SK-N-SH treated with all-trans-retinoic acid at 6 μM for 48 hours (cell line): ENCODE measurements at regions not wholly inside any gene's neighbourhood (a gene's known extent, or its start where the extent isn't known, plus 50 kb on each side); places are given as distances from the start of the nearest gene placed in this dataset.

Experiments used
- ATAC-seq: fragments of 200-7000 bp; cut with Tn5 transposase; 3 replicates; pipeline ENCODE4 v1.9.1; 2020; ENCODE audit warnings: mild to moderate bottlenecking, moderate library complexity
- CREB5 ChIP-seq: fragments of 250-450 bp; sonication (Bioruptor Pico); IDR thresholded peaks from 2 replicates; pipeline ENCODE4 v1.5.1; 2020; ENCODE audit warnings: low read depth, mild to moderate bottlenecking, moderate library complexity
- CSDC2 ChIP-seq: fragments of 250-450 bp; sonication (Bioruptor Pico); IDR thresholded peaks from 2 replicates; pipeline ENCODE4 v1.5.0; 2020; ENCODE audit warnings: mild to moderate bottlenecking, moderate library complexity
- CSRNP3 ChIP-seq: fragments of 250-450 bp; sonication (Bioruptor Pico); IDR thresholded peaks from 2 replicates; pipeline ENCODE4 v1.5.1; 2021; ENCODE audit warnings: mild to moderate bottlenecking, moderate library complexity
- ESRRG ChIP-seq: fragments of 250-450 bp; sonication (Bioruptor Pico); IDR thresholded peaks from 2 replicates; pipeline ENCODE4 v1.6.1; 2021; ENCODE audit warnings: mild to moderate bottlenecking
- GLIS3 ChIP-seq: fragments of 250-450 bp; sonication (Bioruptor Pico); IDR thresholded peaks from 2 replicates; pipeline ENCODE4 v1.5.0; 2020; ENCODE audit warnings: mild to moderate bottlenecking, moderate library complexity
- ISL1 ChIP-seq: fragments of 250-450 bp; sonication (Bioruptor Pico); IDR thresholded peaks from 2 replicates; pipeline ENCODE4 v2.1.2; 2022; ENCODE audit warnings: mild to moderate bottlenecking, moderate library complexity
- POU6F1 ChIP-seq: fragments of 250-450 bp; sonication (Bioruptor Pico); IDR thresholded peaks from 2 replicates; pipeline ENCODE4 v1.8.0; 2021; ENCODE audit warnings: low read depth, mild to moderate bottlenecking, moderate library complexity, borderline replicate concordance
- PPARA ChIP-seq: fragments of 250-450 bp; sonication (Bioruptor Pico); IDR thresholded peaks from 2 replicates; pipeline ENCODE4 v1.5.0; 2020; ENCODE audit warnings: mild to moderate bottlenecking, borderline replicate concordance
- RARB ChIP-seq: fragments of 250-450 bp; sonication (Bioruptor Pico); IDR thresholded peaks from 2 replicates; pipeline ENCODE4 v1.8.0; 2021; ENCODE audit warnings: mild to moderate bottlenecking, moderate library complexity
- SNAI2 ChIP-seq: fragments of 250-450 bp; sonication (Bioruptor Pico); IDR thresholded peaks from 2 replicates; pipeline ENCODE4 v1.5.0; 2020; ENCODE audit warnings: mild to moderate bottlenecking, moderate library complexity
- TCF4 ChIP-seq: fragments of 250-450 bp; sonication (Bioruptor Pico); IDR thresholded peaks from 2 replicates; pipeline ENCODE4 v1.8.0; 2021; ENCODE audit warnings: mild to moderate bottlenecking, moderate library complexity, borderline replicate concordance
- TOX ChIP-seq: fragments of 250-450 bp; sonication (Bioruptor Pico); IDR thresholded peaks from 2 replicates; pipeline ENCODE4 v1.8.0; 2021; ENCODE audit warnings: mild to moderate bottlenecking, moderate library complexity, borderline replicate concordance
- TSHZ2 ChIP-seq: fragments of 250-450 bp; sonication (Bioruptor Pico); IDR thresholded peaks from 2 replicates; pipeline ENCODE4 v1.5.0; 2020; ENCODE audit warnings: mild to moderate bottlenecking, moderate library complexity
- ZC3H10 ChIP-seq: fragments of 250-450 bp; sonication (Bioruptor Pico); IDR thresholded peaks from 2 replicates; pipeline ENCODE4 v1.5.1; 2021; ENCODE audit warnings: mild to moderate bottlenecking, moderate library complexity
- ZFP3 ChIP-seq: fragments of 250-450 bp; sonication (Bioruptor Pico); IDR thresholded peaks from 2 replicates; pipeline ENCODE4 v1.5.0; 2020; ENCODE audit warnings: mild to moderate bottlenecking, moderate library complexity
- ZFP30 ChIP-seq: fragments of 450-650 bp; formaldehyde crosslinking; IDR thresholded peaks from 2 replicates; pipeline ENCODE4 v1.5.0; 2022; ENCODE audit warnings: mild to moderate bottlenecking, moderate library complexity
- ZNF70 ChIP-seq: fragments of 450-650 bp; formaldehyde crosslinking; IDR thresholded peaks from 2 replicates; pipeline ENCODE4 v1.5.0; 2020; ENCODE audit warnings: mild to moderate bottlenecking, moderate library complexity
- ZNF8 ChIP-seq: fragments of 450-650 bp; formaldehyde crosslinking; IDR thresholded peaks from 2 replicates; pipeline ENCODE4 v1.5.0; 2020; ENCODE audit warnings: mild to moderate bottlenecking, moderate library complexity

- TF ChIP-seq CREB5 (CRISPR knock-in tag) (no peak), SNAI2 (CRISPR knock-in tag) (no peak), RARB (CRISPR knock-in tag) (no peak), ESRRG (CRISPR knock-in tag) (no peak)
These were observed 110.9 kb upstream of the PKDCC start (continued) for GRCh38 chr2:41936771-41937463.

- TF ChIP-seq SNAI2 (CRISPR knock-in tag) = no peak
- no peak for TF ChIP-seq PPARA (CRISPR knock-in tag)
- TF ChIP-seq TSHZ2 (CRISPR knock-in tag) = no peak
- TF ChIP-seq POU6F1 (CRISPR knock-in tag) = no peak
- TF ChIP-seq ISL1 (CRISPR knock-in tag) = no peak
- no peak for TF ChIP-seq ZFP30
- no peak for TF ChIP-seq TOX (CRISPR knock-in tag)
- no peak for TF ChIP-seq ZFP3
- TF ChIP-seq GLIS3 = no peak
- TF ChIP-seq ZC3H10 (CRISPR knock-in tag) = no peak
- TF ChIP-seq ZNF8 = no peak
- no peak for TF ChIP-seq CSDC2 (CRISPR knock-in tag)
- TF ChIP-seq, all 23 proteins: peak for 0
- no peak for ATAC-seq
These were observed 110.3 kb upstream of the PKDCC start for GRCh38 chr2:41937464-41937906.

- TF ChIP-seq TSHZ2 (CRISPR knock-in tag) = no peak
- TF ChIP-seq CREB5 (CRISPR knock-in tag) = no peak
- ATAC-seq = no peak
These were observed 109.7 kb upstream of the PKDCC start for GRCh38 chr2:41937921-41938708.

- ATAC-seq = no peak
- TF ChIP-seq TCF4 (CRISPR knock-in tag) (no peak), CREB5 (CRISPR knock-in tag) (no peak), TOX (CRISPR knock-in tag) (no peak), ZC3H10 (CRISPR knock-in tag) (no peak), SNAI2 (CRISPR knock-in tag) (no peak), CSDC2 (CRISPR knock-in tag) (no peak), ZNF70 (CRISPR knock-in tag) (no peak), PPARA (CRISPR knock-in tag) (no peak), CSRNP3 (no peak), ZNF8 (no peak)
These were observed 107.6 kb upstream of the PKDCC start for GRCh38 chr2:41940060-41940744.
